Smooth muscle cell (in vitro differentiated cells): ENCODE measurements at regions not wholly inside any gene's neighbourhood (a gene's known extent, or its start where the extent isn't known, plus 50 kb on each side); places are given as distances from the start of the nearest gene placed in this dataset.

Experiments used
- DNase-seq: peaks from one replicate; lab custom pipeline; 2025; ENCODE audit not compliant: unreplicated experiment; lab: John Stamatoyannopoulos, UW
- H2AFZ ChIP-seq: fragments of 200-600 bp; sonication (generic); 2 replicates; pipeline ENCODE4 v1.6.0; 2016; ENCODE audit warnings: antibody characterized with exemption, low read depth, mild to moderate bottlenecking
- H3F3A ChIP-seq: fragments of 200-600 bp; sonication (generic); 2 replicates; pipeline ENCODE4 v1.6.0; 2017; ENCODE audit warnings: antibody characterized with exemption, low read depth
- H3K27ac ChIP-seq: fragments of 200-600 bp; sonication (generic); 2 replicates; pipeline ENCODE4 v1.5.1; 2016; ENCODE audit warnings: low read depth, mild to moderate bottlenecking
- H3K27me3 ChIP-seq: fragments of 200-600 bp; sonication (generic); 2 replicates; pipeline ENCODE4 v1.6.1; 2016; ENCODE audit warnings: low read depth, mild to moderate bottlenecking
- H3K36me3 ChIP-seq: fragments of 200-600 bp; sonication (generic); 2 replicates; pipeline ENCODE4 v1.5.1; 2016; ENCODE audit warnings: low read depth
- H3K4me1 ChIP-seq: fragments of 200-600 bp; sonication (generic); 2 replicates; pipeline ENCODE4 v1.5.1; 2016; ENCODE audit warnings: low read depth
- H3K4me2 ChIP-seq: fragments of 200-600 bp; sonication (generic); 2 replicates; pipeline ENCODE4 v1.6.0; 2016; ENCODE audit warnings: mild to moderate bottlenecking
- H3K4me3 ChIP-seq: fragments of 200-600 bp; sonication (generic); 2 replicates; pipeline ENCODE4 v1.5.1; 2016; ENCODE audit warnings: mild to moderate bottlenecking
- H3K79me2 ChIP-seq: fragments of 200-600 bp; sonication (generic); 2 replicates; pipeline ENCODE4 v1.6.0; 2016; ENCODE audit warnings: low read depth, mild to moderate bottlenecking
- H3K9ac ChIP-seq: fragments of 200-600 bp; sonication (generic); 2 replicates; pipeline ENCODE4 v1.6.0; 2016; ENCODE audit warnings: low read depth
- H3K9me3 ChIP-seq: fragments of 200-600 bp; sonication (generic); replicated peaks from 2 replicates; pipeline ENCODE4 v1.5.1; 2016; ENCODE audit warnings: low read depth
- H4K20me1 ChIP-seq: fragments of 200-600 bp; sonication (generic); 2 replicates; pipeline ENCODE4 v1.6.0; 2016; ENCODE audit warnings: low read depth
- CTCF ChIP-seq: fragments of 200-600 bp; sonication (generic); IDR thresholded peaks from 2 replicates; pipeline ENCODE4 v1.5.1; 2017; ENCODE audit warnings: borderline replicate concordance, mild to moderate bottlenecking, antibody characterized with exemption; ENCODE audit not compliant: insufficient read depth, poor library complexity, severe bottlenecking
- WGBS: methylation state at CpG from one replicate; pipeline ENCODE4 v1.1.7; 2016; ENCODE audit warnings: low lambda C conversion rate; 5-methylcytosine and 5-hydroxymethylcytosine counted together

- TF ChIP-seq CTCF: no peak
- 81% methylated on average over 1 of the region's 1 CpG for WGBS
- peaks cover 17% of the 10 kb centered on the region for H3K4me1 ChIP-seq
These were observed 587.5 kb downstream of the RFPL4B start for GRCh38 chr6:112934433-112935327.

GRCh38 chr6:112935402-112936078, 588.4 kb downstream of the RFPL4B start:
- no peak for TF ChIP-seq CTCF
- H3K36me3 ChIP-seq: peaks cover 7% of the 10 kb centered on the region
- no peak overlapping the region for H3K9ac ChIP-seq
- no peak overlapping the region for H3K27ac ChIP-seq
- H4K20me1 ChIP-seq: no peaks in the 10 kb centered on the region
- peaks cover 5% of the 10 kb centered on the region for H3F3A ChIP-seq
- H3K79me2 ChIP-seq: no peaks in the 10 kb centered on the region
- H3K9me3 ChIP-seq: no peaks in the 10 kb centered on the region
- no peak overlapping the region for H2AFZ ChIP-seq
- WGBS: 97% methylated on average over 2 of the region's 2 CpGs
- DNase-seq: no peak
- H3K4me1 ChIP-seq: peaks cover 11% of the 10 kb centered on the region
- no peak overlapping the region for H3K4me3 ChIP-seq
- no peaks in the 10 kb centered on the region for H3K27me3 ChIP-seq
- H3K4me2 ChIP-seq: no peak overlapping the region

More at GRCh38 chr6:112934433-112935327, 587.5 kb downstream of the RFPL4B start:
- H3K4me3 ChIP-seq: no peak overlapping the region
- no peaks in the 10 kb centered on the region for H4K20me1 ChIP-seq
- peaks cover 5% of the 10 kb centered on the region for H3F3A ChIP-seq
- no peaks in the 10 kb centered on the region for H3K9me3 ChIP-seq
- DNase-seq: no peak
- no peaks in the 10 kb centered on the region for H3K79me2 ChIP-seq
- no peaks in the 10 kb centered on the region for H3K27me3 ChIP-seq
- H3K27ac ChIP-seq: peak overlapping the region; percentile 46
- no peak overlapping the region for H2AFZ ChIP-seq
- H3K36me3 ChIP-seq: peaks cover 7% of the 10 kb centered on the region
- H3K9ac ChIP-seq: no peak overlapping the region
- H3K4me2 ChIP-seq: no peak overlapping the region

- H3K27me3 ChIP-seq: no peaks in the 10 kb centered on the region
- H3K4me3 ChIP-seq: no peak overlapping the region
- H4K20me1 ChIP-seq: no peaks in the 10 kb centered on the region
- H3K27ac ChIP-seq: no peak overlapping the region
- H3K79me2 ChIP-seq: no peaks in the 10 kb centered on the region
- no peaks in the 10 kb centered on the region for H3K9me3 ChIP-seq
- no peak for TF ChIP-seq CTCF
- H3K4me2 ChIP-seq: no peak overlapping the region
- H3F3A ChIP-seq: peaks cover 4% of the 10 kb centered on the region
- no peak for DNase-seq
- no peak overlapping the region for H2AFZ ChIP-seq
- H3K9ac ChIP-seq: no peak overlapping the region
- 99% methylated on average over 7 of the region's 7 CpGs for WGBS
- H3K4me1 ChIP-seq: peaks cover 11% of the 10 kb centered on the region
- H3K36me3 ChIP-seq: peaks cover 7% of the 10 kb centered on the region
These were observed 588.9 kb downstream of the RFPL4B start for GRCh38 chr6:112936079-112936472.
